Right renal pelvis (tissue), 4 donors: ENCODE measurements at regions not wholly inside any gene's neighbourhood (a gene's known extent, or its start where the extent isn't known, plus 50 kb on each side); places are given as distances from the start of the nearest gene placed in this dataset.
"Not testable (repeated sequence)": the region's sequence is repeated elsewhere in the genome, so short reads cannot be mapped to it uniquely, and the experiment has no call there.

Experiments used
- DNase-seq, 4 donors: peaks; one replicate each; pipeline ENCODE4 v3.0.0-alpha.2; 2013; ENCODE audit warnings: low read depth in 4 of 4, low spot score in 3 of 4, missing footprints in 1 of 4

GRCh38 chr12:28689398-28690175, 459.5 kb upstream of the FAR2 start:
- no peak for DNase-seq

GRCh38 chr12:28693565-28694219, 455.4 kb upstream of the FAR2 start:
- no peak for DNase-seq

GRCh38 chr12:28698553-28698952, 450.5 kb upstream of the FAR2 start:
- DNase-seq: no peak

- DNase-seq: no peak
Measured at GRCh38 chr12:28699029-28699428, 450.0 kb upstream of the FAR2 start.

- no peak for DNase-seq
Measured at GRCh38 chr12:28700161-28700560, 448.9 kb upstream of the FAR2 start.

- no peak for DNase-seq
Measured at GRCh38 chr12:28704477-28705169, 444.5 kb upstream of the FAR2 start.

GRCh38 chr12:28708918-28709371, 440.1 kb upstream of the FAR2 start:
- DNase-seq: no peak

GRCh38 chr12:28709986-28710685, 438.9 kb upstream of the FAR2 start:
- no peak for DNase-seq

GRCh38 chr12:28710882-28711281, 438.2 kb upstream of the FAR2 start:
- DNase-seq: no peak

GRCh38 chr12:28711421-28711820, 437.7 kb upstream of the FAR2 start:
- no peak for DNase-seq

GRCh38 chr12:28742791-28743190, 406.3 kb upstream of the FAR2 start:
- no peak for DNase-seq

GRCh38 chr12:28746734-28747325, 402.2 kb upstream of the FAR2 start:
- no peak for DNase-seq

- DNase-seq: no peak
Measured at GRCh38 chr12:28750946-28751685, 398.0 kb upstream of the FAR2 start.

- DNase-seq: no peak
Measured at GRCh38 chr12:28755027-28755426, 394.1 kb upstream of the FAR2 start.

- no peak for DNase-seq
Measured at GRCh38 chr12:28759333-28759732, 389.7 kb upstream of the FAR2 start.

- not testable (repeated sequence) for DNase-seq
Measured at GRCh38 chr12:28760040-28760903, 388.8 kb upstream of the FAR2 start.

GRCh38 chr12:28761897-28762296, 387.2 kb upstream of the FAR2 start:
- DNase-seq: not testable (repeated sequence)

GRCh38 chr12:28766398-28766797, 382.7 kb upstream of the FAR2 start:
- no peak for DNase-seq

- DNase-seq: no peak
Measured at GRCh38 chr12:28767836-28768348, 381.2 kb upstream of the FAR2 start.
